Activated CD4-positive, alpha-beta T cell treated with anti-CD3 and anti-CD28 coated beads, Interleukin-2, amount 10 ng/mL, durations not matched to agents 24 days and 14 days (primary cell): ENCODE measurements at regions not wholly inside any gene's neighbourhood (a gene's known extent, or its start where the extent isn't known, plus 50 kb on each side); places are given as distances from the start of the nearest gene placed in this dataset.
"Not testable (repeated sequence)": the region's sequence is repeated elsewhere in the genome, so short reads cannot be mapped to it uniquely, and the experiment has no call there.

Experiments used
- DNase-seq: peaks from one replicate; pipeline ENCODE4 v3.0.0; 2022
- H3K27ac Mint-ChIP-seq: one replicate; pipeline ENCODE4 v1.8.0; 2022; ENCODE audit warnings: mild to moderate bottlenecking, mixed read lengths
- H3K27me3 Mint-ChIP-seq: one replicate; pipeline ENCODE4 v1.8.0; 2022; ENCODE audit warnings: mixed read lengths
- H3K36me3 Mint-ChIP-seq: one replicate; pipeline ENCODE4 v1.8.0; 2022; ENCODE audit warnings: low read depth, mild to moderate bottlenecking, mixed read lengths
- H3K4me1 Mint-ChIP-seq: one replicate; pipeline ENCODE4 v1.8.0; 2021; ENCODE audit warnings: mixed read lengths
- H3K4me3 Mint-ChIP-seq: one replicate; pipeline ENCODE4 v1.8.0; 2022; ENCODE audit warnings: mild to moderate bottlenecking, moderate library complexity, mixed read lengths
- H3K9me3 Mint-ChIP-seq: one replicate; pipeline ENCODE4 v1.8.0; 2021; ENCODE audit warnings: mixed read lengths
- intact Hi-C: fragments of 100-400 bp; cut with micrococcal nuclease; formaldehyde crosslinking; loops from one replicate; pipeline ENCODE4 v1.15.1; 2023

DNA sequence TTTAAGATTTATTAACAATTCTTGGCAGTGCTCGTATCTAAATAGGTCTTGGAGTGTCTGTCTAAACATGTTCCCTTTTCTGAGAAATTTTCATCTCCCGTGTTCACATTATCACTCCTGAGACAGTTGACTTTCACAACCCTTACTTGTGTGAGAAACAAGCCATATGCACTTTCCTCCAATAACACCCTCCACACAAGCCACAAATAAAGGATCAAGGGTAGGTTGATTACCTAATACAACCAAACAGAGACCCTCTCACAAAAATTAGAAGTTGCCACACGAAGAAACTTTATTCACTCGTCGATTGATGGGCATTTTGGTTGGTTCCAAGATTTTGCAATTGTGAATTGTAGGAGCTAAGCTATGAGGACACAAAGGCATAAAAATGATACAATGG is 763.9 kb downstream of the TRAM1L1 start:
- Mint-ChIP-seq H3K27ac (no peak overlapping the region), H3K27me3 (no peaks in the 10 kb centered on the region), H3K36me3 (no peaks in the 10 kb centered on the region), H3K4me3 (no peak overlapping the region), H3K4me1 (no peaks in the 10 kb centered on the region), H3K9me3 (no peaks in the 10 kb centered on the region)
- no peak for DNase-seq
- intact Hi-C loops = no loop called here

DNA sequence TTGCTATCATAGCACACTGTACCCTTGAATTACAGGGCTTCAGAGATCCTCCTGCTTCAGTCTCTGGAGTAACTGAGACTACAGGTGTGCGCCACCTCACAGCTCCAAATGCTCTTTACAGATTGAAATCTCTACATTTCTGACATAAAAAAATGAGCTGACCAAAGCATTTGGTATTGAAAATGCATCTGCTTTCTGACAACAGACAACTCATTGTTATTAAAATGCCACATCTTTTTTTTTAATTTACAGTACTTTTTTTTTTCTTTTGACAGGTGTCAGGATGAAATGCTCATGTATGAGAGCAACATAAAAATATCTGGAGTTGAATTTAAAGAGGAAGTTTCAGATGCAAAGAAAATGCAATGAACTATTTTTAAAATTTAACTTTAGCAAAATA is 764.5 kb downstream of the TRAM1L1 start:
- H3K4me3 Mint-ChIP-seq = no peak overlapping the region
- DNase-seq = no peak
- no peaks in the 10 kb centered on the region for H3K9me3 Mint-ChIP-seq
- no peaks in the 10 kb centered on the region for H3K4me1 Mint-ChIP-seq
- no peaks in the 10 kb centered on the region for H3K36me3 Mint-ChIP-seq
- no peak overlapping the region for H3K27ac Mint-ChIP-seq
- intact Hi-C loops = no loop called here
- no peaks in the 10 kb centered on the region for H3K27me3 Mint-ChIP-seq

DNA sequence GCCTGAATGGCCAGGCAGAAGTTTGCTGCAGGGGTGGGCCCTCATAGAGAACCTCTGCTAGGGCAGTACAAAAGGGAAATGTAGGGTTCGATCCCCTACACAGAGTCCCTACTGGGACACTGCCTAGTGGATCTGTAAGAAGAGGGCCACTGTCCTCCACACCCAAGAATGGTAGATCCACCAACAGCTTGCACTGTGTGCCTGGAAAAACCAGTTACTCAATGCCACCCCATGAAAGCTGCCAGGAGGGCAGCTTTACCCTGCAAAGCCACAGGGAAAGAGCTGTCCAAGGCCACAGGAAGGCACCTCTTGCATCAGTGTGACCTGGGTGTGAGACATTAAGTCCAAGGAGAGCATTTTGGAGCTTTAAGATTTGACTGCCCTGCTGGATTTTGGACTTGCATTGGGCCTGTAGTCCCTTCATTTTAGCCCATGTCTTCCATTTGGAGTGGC is 781.6 kb downstream of the TRAM1L1 start:
- no peak overlapping the region for H3K27ac Mint-ChIP-seq

DNA sequence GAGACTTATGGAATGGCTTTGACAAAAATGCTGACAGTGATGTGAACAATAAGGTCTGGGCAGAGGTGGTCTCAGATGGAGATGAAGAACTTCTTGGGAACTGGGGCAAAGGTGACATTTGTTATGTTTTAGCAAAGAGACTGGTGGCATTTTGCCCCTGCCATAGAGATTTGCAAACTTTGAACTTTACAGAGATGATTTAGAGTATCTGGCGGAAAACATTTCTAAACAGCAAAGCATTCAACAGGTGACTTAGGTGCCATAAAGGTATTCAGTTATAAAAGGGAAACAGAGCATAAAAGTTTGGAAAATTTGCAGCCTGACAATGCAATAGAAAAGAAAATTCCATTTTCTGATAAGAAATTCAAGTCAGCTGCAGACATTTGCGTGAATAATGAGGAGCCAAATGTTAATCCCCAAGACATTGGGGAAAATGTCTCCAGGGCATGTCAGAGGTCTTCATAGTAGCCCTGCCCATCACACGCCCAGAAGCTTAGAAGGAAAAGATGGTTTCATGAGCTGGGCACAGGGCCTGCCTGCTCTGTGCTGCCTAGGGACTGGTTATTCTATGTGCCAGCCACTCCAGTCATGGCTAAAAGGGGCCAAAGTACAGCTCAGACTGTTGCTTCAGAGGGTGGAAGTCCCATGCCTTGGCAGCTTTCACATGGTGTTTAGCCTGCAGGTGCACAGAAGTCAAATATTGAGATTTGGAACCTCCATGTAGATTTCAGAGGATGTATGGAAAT is 782.2 kb downstream of the TRAM1L1 start:
- no peak for DNase-seq
- Mint-ChIP-seq H3K36me3 (no peaks in the 10 kb centered on the region), H3K9me3 (no peaks in the 10 kb centered on the region), H3K27me3 (no peaks in the 10 kb centered on the region), H3K4me3 (no peak overlapping the region), H3K27ac (no peak overlapping the region), H3K4me1 (no peaks in the 10 kb centered on the region)
- intact Hi-C loops = no loop called here

More for the DNA sequence above, 781.6 kb downstream of the TRAM1L1 start:
- DNase-seq = no peak
- H3K4me3 Mint-ChIP-seq = no peak overlapping the region
- no peaks in the 10 kb centered on the region for H3K36me3 Mint-ChIP-seq
- intact Hi-C loops = no loop called here
- no peaks in the 10 kb centered on the region for H3K4me1 Mint-ChIP-seq
- no peaks in the 10 kb centered on the region for H3K9me3 Mint-ChIP-seq
- H3K27me3 Mint-ChIP-seq = no peaks in the 10 kb centered on the region

DNA sequence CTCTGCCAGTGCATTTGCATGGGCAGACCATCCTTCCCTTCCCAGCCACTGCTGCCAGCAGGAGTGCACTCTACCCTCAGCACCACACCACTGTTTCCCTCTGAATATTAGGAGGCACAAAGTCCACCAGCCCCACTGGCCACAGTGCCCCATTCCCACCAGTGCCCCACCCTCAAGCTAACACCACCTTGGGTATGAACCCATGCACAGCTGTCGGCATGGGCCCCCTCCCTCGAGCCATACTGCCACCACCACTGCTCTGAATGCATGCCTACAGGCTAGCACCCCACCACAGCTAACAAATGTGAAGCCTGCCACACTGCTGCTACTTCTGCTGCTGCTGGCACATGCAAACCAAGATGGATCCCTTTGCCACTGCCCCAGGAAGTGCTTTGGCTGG is 810.4 kb downstream of the TRAM1L1 start:
- intact Hi-C loops = no loop called here
- no peak for DNase-seq
- Mint-ChIP-seq H3K4me1 (no peaks in the 10 kb centered on the region), H3K27ac (no peak overlapping the region), H3K27me3 (no peaks in the 10 kb centered on the region), H3K36me3 (no peaks in the 10 kb centered on the region), H3K4me3 (no peak overlapping the region), H3K9me3 (no peaks in the 10 kb centered on the region)

DNA sequence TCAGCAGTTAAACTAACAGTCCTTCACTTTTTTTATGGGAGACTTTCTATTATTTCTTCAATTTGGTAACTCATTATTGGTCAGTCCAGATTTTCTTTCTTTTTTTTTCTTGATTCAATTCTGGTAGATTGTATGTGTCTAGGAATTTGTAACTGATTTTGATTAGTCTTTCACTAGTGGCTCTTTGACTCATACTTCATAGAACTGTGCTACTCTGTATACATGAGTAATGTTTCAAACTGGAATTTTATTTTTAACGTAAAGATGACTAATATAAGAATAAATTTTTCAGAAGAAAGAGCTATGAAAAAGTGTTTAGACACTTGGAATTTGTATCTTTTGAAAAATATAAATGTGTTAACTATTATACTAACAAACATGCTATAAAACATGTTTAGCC is 813.0 kb downstream of the TRAM1L1 start:
- Mint-ChIP-seq H3K9me3 (no peaks in the 10 kb centered on the region), H3K27me3 (no peaks in the 10 kb centered on the region), H3K36me3 (no peaks in the 10 kb centered on the region), H3K4me1 (no peaks in the 10 kb centered on the region), H3K27ac (no peak overlapping the region), H3K4me3 (no peak overlapping the region)
- DNase-seq = no peak
- intact Hi-C loops = no loop called here

DNA sequence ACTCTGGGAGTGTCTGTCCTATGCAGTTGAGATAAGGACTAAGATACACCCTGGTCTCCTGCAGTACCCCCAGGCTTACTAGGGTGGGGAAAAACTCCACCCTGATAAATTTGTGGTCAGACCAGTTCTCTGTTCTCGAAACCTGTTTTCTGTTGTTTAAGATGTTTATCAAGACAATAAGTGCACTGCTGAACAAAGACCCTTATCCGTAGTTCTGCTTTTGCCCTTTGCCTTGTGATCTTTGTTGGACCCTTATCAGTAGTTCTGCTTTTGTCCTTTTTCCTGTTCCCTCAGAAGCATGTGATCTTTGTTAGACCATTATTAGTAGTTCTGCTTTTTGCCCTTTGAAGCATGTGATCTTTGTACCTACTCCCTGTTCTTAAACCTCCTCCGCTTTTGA is 824.4 kb downstream of the TRAM1L1 start:
- H3K27me3 Mint-ChIP-seq, DNase-seq, H3K9me3 Mint-ChIP-seq, H3K36me3 Mint-ChIP-seq, intact Hi-C loops, H3K4me1 Mint-ChIP-seq, H3K4me3 Mint-ChIP-seq, H3K27ac Mint-ChIP-seq: not testable (repeated sequence)

DNA sequence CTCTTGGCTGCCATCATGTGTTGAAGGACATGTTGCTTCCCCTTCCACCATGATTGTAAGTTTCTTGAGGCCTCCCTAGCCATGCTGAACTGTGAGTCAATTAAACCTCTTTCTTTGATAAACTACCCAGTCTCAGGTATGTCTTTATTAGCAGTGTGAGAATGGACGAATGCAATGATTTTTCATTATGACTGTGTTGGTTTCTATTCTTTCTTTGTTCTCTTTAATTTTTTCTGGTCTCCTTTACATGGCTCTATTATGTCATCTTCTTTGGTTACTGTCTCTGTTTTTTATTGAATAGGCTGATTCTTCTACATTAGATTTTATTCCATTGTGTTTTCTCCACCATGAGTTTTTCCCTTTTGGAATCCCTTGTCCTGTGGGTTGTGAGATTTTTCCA is 840.6 kb downstream of the TRAM1L1 start:
- Mint-ChIP-seq H3K4me3 (no peak overlapping the region), H3K4me1 (no peaks in the 10 kb centered on the region), H3K27me3 (no peaks in the 10 kb centered on the region), H3K36me3 (no peaks in the 10 kb centered on the region), H3K9me3 (no peaks in the 10 kb centered on the region), H3K27ac (no peak overlapping the region)
- no peak for DNase-seq
- intact Hi-C loops = no loop called here

DNA sequence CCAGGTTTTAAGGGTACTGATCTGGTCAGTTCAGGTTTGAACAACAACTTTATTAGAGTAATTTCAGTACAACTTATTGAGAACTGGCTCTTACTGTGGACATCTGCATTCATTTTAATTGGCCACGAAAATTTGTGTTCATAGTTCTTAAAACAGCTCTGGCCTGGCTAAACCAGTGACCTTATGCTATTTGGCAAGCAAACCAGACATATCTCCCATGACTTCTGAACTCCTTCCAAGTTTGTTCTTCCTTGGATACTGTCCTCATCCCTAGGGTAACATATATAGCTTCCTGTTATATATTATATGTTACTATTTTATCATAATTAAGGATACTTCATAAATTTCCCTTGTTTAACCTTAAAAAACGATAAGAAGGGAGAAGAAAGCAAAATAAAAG is 841.9 kb downstream of the TRAM1L1 start:
- H3K36me3 Mint-ChIP-seq = no peaks in the 10 kb centered on the region
- intact Hi-C loops = no loop called here
- H3K9me3 Mint-ChIP-seq = no peaks in the 10 kb centered on the region
- no peak overlapping the region for H3K27ac Mint-ChIP-seq
- no peaks in the 10 kb centered on the region for H3K4me1 Mint-ChIP-seq
- H3K4me3 Mint-ChIP-seq = no peak overlapping the region
- no peaks in the 10 kb centered on the region for H3K27me3 Mint-ChIP-seq
- DNase-seq = no peak

DNA sequence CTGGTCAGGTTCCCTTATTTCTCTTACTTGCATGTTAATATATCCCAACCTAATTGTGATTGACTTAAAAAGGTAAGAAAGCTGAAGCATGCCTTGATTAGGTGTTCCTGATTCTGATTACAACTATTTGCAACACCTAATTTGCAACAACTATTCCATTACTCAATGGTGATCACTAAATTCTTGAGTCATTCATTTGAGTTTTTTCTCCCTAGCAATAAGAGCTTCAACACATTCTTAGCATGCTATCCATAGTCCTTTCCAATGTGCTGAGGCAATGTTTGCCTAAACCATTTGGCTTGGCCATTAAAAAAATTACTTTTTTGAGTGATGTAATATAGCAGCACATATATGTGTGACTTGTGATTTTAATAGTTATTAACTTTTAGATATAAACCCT is 851.4 kb downstream of the TRAM1L1 start:
- no peaks in the 10 kb centered on the region for H3K9me3 Mint-ChIP-seq
- no peaks in the 10 kb centered on the region for H3K27me3 Mint-ChIP-seq
- no peak overlapping the region for H3K27ac Mint-ChIP-seq
- H3K4me3 Mint-ChIP-seq = no peak overlapping the region
- intact Hi-C loops = no loop called here
- no peaks in the 10 kb centered on the region for H3K36me3 Mint-ChIP-seq
- H3K4me1 Mint-ChIP-seq = no peaks in the 10 kb centered on the region
- DNase-seq = no peak

DNA sequence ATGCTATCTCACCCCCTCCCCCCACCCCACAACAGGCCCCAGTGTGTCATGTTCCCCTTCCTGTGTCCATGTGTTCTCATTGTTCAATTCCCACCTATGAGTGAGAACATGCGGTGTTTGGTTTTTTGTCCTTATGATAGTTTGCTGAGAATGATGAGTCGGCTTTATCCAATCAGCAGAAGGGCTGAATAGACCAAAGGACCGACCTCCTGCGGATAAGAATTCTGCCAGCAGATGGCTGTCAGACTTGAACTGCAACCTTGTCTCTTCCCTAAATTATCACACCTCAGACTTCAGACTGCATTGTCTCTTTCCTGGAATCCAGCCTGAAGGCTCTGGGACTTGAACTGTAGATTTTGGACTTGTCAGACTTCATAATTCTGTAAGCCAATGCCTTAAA is 853.4 kb downstream of the TRAM1L1 start:
- H3K4me3 Mint-ChIP-seq, intact Hi-C loops, DNase-seq, H3K27me3 Mint-ChIP-seq, H3K36me3 Mint-ChIP-seq, H3K27ac Mint-ChIP-seq, H3K4me1 Mint-ChIP-seq, H3K9me3 Mint-ChIP-seq: not testable (repeated sequence)

DNA sequence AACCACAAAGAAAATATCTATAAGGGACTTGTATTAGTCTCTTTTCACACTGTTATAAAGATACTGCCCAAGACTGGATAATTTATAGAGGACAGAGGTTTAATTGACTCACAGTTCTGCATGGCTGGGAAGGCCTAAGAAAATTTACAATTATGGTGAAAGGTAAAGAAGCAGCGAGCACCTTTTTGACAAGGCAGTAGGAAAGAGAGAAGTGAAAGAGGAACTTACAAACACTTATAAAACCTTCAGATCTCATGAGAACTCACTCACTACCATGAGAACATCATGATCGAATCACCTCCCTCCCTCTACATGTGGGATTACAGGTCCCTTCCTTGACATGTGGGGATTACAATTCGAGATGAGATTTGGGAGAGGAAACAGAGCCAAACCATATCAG is 856.0 kb downstream of the TRAM1L1 start:
- H3K4me3 Mint-ChIP-seq = no peak overlapping the region
- intact Hi-C loops = no loop called here
- no peak for DNase-seq
- no peaks in the 10 kb centered on the region for H3K4me1 Mint-ChIP-seq
- H3K9me3 Mint-ChIP-seq = no peaks in the 10 kb centered on the region
- no peaks in the 10 kb centered on the region for H3K36me3 Mint-ChIP-seq
- no peaks in the 10 kb centered on the region for H3K27me3 Mint-ChIP-seq
- H3K27ac Mint-ChIP-seq = no peak overlapping the region

DNA sequence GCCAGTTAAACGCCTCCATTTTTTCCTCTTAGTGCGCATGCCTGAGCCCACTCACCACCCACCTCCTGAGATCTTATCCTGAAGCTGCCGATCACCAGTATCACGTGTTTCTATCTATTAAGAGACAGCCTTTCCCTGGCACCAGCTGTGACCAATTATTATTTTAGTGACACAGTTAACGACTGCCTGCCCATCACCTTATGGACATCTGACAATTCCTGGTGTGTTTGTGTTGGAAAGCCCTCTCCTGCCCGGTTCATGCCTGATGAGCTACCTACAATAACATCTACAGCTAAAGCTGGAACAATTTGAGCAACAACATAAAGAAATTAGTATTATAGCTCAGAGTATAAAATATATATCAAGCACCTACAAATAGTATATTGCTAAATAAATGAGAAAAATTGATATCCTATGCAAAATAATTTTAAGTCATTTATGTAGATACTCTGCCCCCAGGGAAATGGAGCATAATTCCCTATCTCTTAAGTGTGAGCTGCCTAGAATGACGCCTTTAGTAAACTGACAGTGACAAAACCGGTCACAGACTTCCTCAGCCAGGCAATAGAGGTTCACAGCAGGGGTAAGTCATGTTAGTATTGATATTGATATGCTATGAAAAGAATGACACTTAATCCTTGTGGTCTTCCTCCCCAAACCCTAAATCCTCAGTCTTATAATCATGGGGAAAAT is 862.2 kb downstream of the TRAM1L1 start:
- Mint-ChIP-seq H3K36me3 (no peaks in the 10 kb centered on the region), H3K4me3 (no peak overlapping the region), H3K4me1 (no peaks in the 10 kb centered on the region), H3K27me3 (no peaks in the 10 kb centered on the region), H3K9me3 (no peaks in the 10 kb centered on the region), H3K27ac (no peak overlapping the region)
- intact Hi-C loops = no loop called here
- no peak for DNase-seq

DNA sequence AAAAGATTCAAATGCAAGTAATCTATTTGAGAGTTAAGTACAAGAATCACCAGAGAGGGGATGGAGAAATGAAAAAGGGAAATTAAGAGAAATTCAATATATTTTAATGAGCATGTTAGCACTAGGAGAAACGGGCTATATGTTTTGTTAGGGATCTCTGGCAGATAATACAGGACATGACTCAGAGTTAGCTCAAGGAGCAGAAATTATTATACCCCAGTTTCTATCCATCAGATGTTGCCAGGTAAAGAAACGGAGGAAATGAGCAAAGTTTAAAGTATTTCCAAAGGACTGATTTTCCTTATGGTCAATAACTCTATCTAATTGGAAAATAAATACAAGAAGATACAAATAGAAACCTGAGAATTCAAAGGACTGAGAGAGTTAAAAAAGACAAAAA is 867.6 kb downstream of the TRAM1L1 start:
- intact Hi-C loops = no loop called here

DNA sequence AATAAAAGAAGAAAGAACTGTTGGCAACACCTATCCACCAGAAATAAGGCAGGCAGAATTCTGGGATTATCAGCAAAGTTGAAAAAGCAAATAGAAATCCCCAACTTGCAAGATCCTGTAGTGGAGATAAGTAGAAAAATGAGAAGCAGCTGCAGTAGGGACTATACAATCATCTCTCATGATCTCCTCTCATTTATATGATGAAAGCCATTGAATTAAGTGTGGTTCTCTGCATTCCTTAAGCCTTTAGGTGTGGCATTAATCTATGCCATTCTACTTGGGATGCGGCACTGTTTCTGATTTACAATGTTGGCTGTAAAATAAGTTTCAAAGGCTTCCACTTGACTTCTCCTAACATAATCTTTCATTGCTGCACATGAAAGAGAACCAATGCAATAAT is 869.8 kb downstream of the TRAM1L1 start:
- no peak overlapping the region for H3K27ac Mint-ChIP-seq
- DNase-seq = no peak

More for the DNA sequence above, 867.6 kb downstream of the TRAM1L1 start:
- Mint-ChIP-seq H3K9me3 (no peaks in the 10 kb centered on the region), H3K27ac (no peak overlapping the region), H3K27me3 (no peaks in the 10 kb centered on the region), H3K36me3 (no peaks in the 10 kb centered on the region), H3K4me1 (no peaks in the 10 kb centered on the region), H3K4me3 (no peak overlapping the region)
- DNase-seq = no peak

More for the DNA sequence above, 869.8 kb downstream of the TRAM1L1 start:
- no peaks in the 10 kb centered on the region for H3K27me3 Mint-ChIP-seq
- no peak overlapping the region for H3K4me3 Mint-ChIP-seq
- no peaks in the 10 kb centered on the region for H3K4me1 Mint-ChIP-seq
- H3K36me3 Mint-ChIP-seq = no peaks in the 10 kb centered on the region
- no peaks in the 10 kb centered on the region for H3K9me3 Mint-ChIP-seq
- intact Hi-C loops = no loop called here
